Endothelial cell of umbilical vein (primary cell): ENCODE measurements at regions not wholly inside any gene's neighbourhood (a gene's known extent, or its start where the extent isn't known, plus 50 kb on each side); places are given as distances from the start of the nearest gene placed in this dataset.

Experiments used
- BruUV-seq: library from RNA; stranded (reverse); fragments of 400-500 nt; replicated peaks from 2 replicates; lab custom pipeline; 2021; lab: Mats Ljungman, UMichigan
- CTCF ChIA-PET: fragments of 300-600, 350-600 bp; sonication (Branson Sonifier 250); formaldehyde crosslinking; loops from one replicate; lab custom pipeline; 2021; ENCODE audit warnings: antibody characterized with exemption, inconsistent platforms; lab: Charles Lee
- POLR2A ChIA-PET: fragments of 300-600, 350-600 bp; sonication (Branson Sonifier 250); formaldehyde crosslinking; loops from one replicate; lab custom pipeline; 2021; ENCODE audit warnings: antibody characterized with exemption, inconsistent platforms; lab: Charles Lee
- DNase-seq: peaks from one replicate; pipeline ENCODE4 v3.0.0-alpha.2; 2011; ENCODE audit warnings: low read depth, low spot score
- FAIRE-seq: peaks from 2 replicates; lab custom pipeline; 2011; peaks lifted over from hg19 to GRCh38; lab: Jason Lieb, UNC
- H2AFZ ChIP-seq: 2 replicates; pipeline ENCODE4 v1.6.0; 2012; ENCODE audit warnings: low read depth, low read length, control low read depth, inconsistent platforms
- H3K27ac ChIP-seq: 2 replicates; pipeline ENCODE4 v1.5.1; 2011; ENCODE audit warnings: low read depth, mild to moderate bottlenecking, control low read depth, low read length, moderate library complexity; ENCODE audit not compliant: insufficient read depth
- H3K27me3 ChIP-seq, 2 experiments: 2 replicates each; pipeline versions ENCODE4 v1.6.0 to v1.6.1; 2011; ENCODE audit warnings: low read length in 2 of 2, mixed read lengths in 1 of 2; ENCODE audit not compliant: control insufficient read depth in 2 of 2, insufficient read depth in 2 of 2
- H3K36me3 ChIP-seq, 2 experiments: 2 replicates in 1 of 2; 3 replicates in 1 of 2; pipeline ENCODE4 v1.5.1; 2011; ENCODE audit warnings: low read length in 2 of 2, mild to moderate bottlenecking in 1 of 2, moderate library complexity in 1 of 2; ENCODE audit not compliant: control insufficient read depth in 2 of 2, insufficient read depth in 2 of 2; ENCODE audit errors: extremely low read depth in 1 of 2
- H3K4me1 ChIP-seq: 3 replicates; pipeline ENCODE4 v1.5.1; 2011; ENCODE audit warnings: mild to moderate bottlenecking, low read length; ENCODE audit not compliant: control insufficient read depth, insufficient read depth; ENCODE audit errors: extremely low read depth
- H3K4me2 ChIP-seq: 2 replicates; pipeline ENCODE4 v1.6.1; 2011; ENCODE audit warnings: low read length, control low read depth, mixed read lengths; ENCODE audit not compliant: insufficient read depth
- H3K4me3 ChIP-seq, 3 experiments: fragments of 200-600 bp in 1 of 3; sonication (generic), shearing (Covaris generic) in 1 of 3; replicated peaks in 1 of 3; 2 replicates each; pipeline ENCODE4 v1.5.1; 2011 to 2016; ENCODE audit warnings: control low read depth in 3 of 3, low read length in 3 of 3, mild to moderate bottlenecking in 2 of 3, inconsistent platforms in 1 of 3, low read depth in 1 of 3, moderate library complexity in 1 of 3; ENCODE audit not compliant: insufficient read depth in 1 of 3
- H3K79me2 ChIP-seq: 2 replicates; pipeline ENCODE4 v1.6.0; 2012; ENCODE audit warnings: low read length, inconsistent platforms; ENCODE audit not compliant: control insufficient read depth, insufficient read depth
- H3K9ac ChIP-seq: replicated peaks from 2 replicates; pipeline ENCODE3; 2011; ENCODE audit warnings: low read length, control low read depth; ENCODE audit not compliant: insufficient read depth; ENCODE audit errors: extremely low read depth
- H3K9me1 ChIP-seq: replicated peaks from 3 replicates; pipeline ENCODE4 v1.6.0; 2011; ENCODE audit warnings: mild to moderate bottlenecking, low read length; ENCODE audit not compliant: control insufficient read depth, insufficient read depth; ENCODE audit errors: extremely low read depth
- H3K9me3 ChIP-seq: replicated peaks from 2 replicates; pipeline ENCODE4 v1.5.1; 2012; ENCODE audit warnings: low read length, inconsistent platforms; ENCODE audit not compliant: control insufficient read depth, insufficient read depth
- H4K20me1 ChIP-seq: replicated peaks from 2 replicates; pipeline ENCODE3; 2011; ENCODE audit warnings: mild to moderate bottlenecking, low read length; ENCODE audit not compliant: control insufficient read depth, insufficient read depth; ENCODE audit errors: extremely low read depth
- CTCF ChIP-seq, 2 donors: IDR thresholded peaks; 1 replicate in 1 of 2; 2 replicates in 1 of 2; pipeline ENCODE4 v1.5.1; 2011; ENCODE audit warnings: low read length in 2 of 2, mild to moderate bottlenecking in 2 of 2, moderate library complexity in 2 of 2, control low read depth in 1 of 2, inconsistent platforms in 1 of 2, low read depth in 1 of 2; ENCODE audit not compliant: insufficient read depth in 1 of 2; ENCODE audit errors: extremely low read depth in 1 of 2
- EZH2 ChIP-seq: IDR thresholded peaks from 2 replicates; pipeline ENCODE4 v1.6.1; 2012; ENCODE audit warnings: borderline replicate concordance, low read depth, mild to moderate bottlenecking, moderate library complexity, low read length, inconsistent platforms; ENCODE audit not compliant: severe bottlenecking
- FOS ChIP-seq: IDR thresholded peaks from 2 replicates; pipeline ENCODE4 v1.6.1; 2011; ENCODE audit warnings: mild to moderate bottlenecking, low read length, moderate library complexity, borderline replicate concordance; ENCODE audit not compliant: insufficient read depth
- GATA2 ChIP-seq: IDR thresholded peaks from 2 replicates; pipeline ENCODE4 v1.7.0; 2011; ENCODE audit warnings: low read depth, mild to moderate bottlenecking, moderate library complexity, mixed read lengths, low read length; ENCODE audit not compliant: insufficient read length, insufficient read depth
- MYC ChIP-seq: IDR thresholded peaks from one replicate; pipeline ENCODE4 v1.6.1; 2011; ENCODE audit warnings: mild to moderate bottlenecking, low read depth, low read length
- POLR2A ChIP-seq: IDR thresholded peaks from 2 replicates; pipeline ENCODE4 v1.6.1; 2012; ENCODE audit warnings: low read depth, mild to moderate bottlenecking, control low read depth, low read length
- POLR2AphosphoS5 ChIP-seq: IDR thresholded peaks from 2 replicates; pipeline ENCODE4 v1.6.1; 2012; ENCODE audit warnings: low read depth, mild to moderate bottlenecking, control low read depth, low read length, moderate library complexity; ENCODE audit not compliant: insufficient read depth
- dilution Hi-C: fragments of 300-500 bp; cut with MboI; formaldehyde crosslinking; loops from one replicate; pipeline ENCODE4 v1.15.0; 2019; ENCODE audit warnings: low sequenced_read_pairs; ENCODE audit not compliant: extremely low pct_ligation_motif_present
- intact Hi-C: fragments of 100-400 bp; cut with micrococcal nuclease; formaldehyde crosslinking; loops from one replicate; pipeline ENCODE4 v1.10.0; 2022
- TF ChIP-seq, protein P1 (sequence below): IDR thresholded peaks from 2 replicates; pipeline ENCODE4 v1.6.1; 2011; ENCODE audit not compliant: insufficient read depth, insufficient read length

GRCh38 chr4:30856795-30857564 lies 136.8 kb downstream of the PCDH7 start:
- Histone ChIP-seq H3K9me1 (no peaks in the 10 kb centered on the region), H3K36me3 (no peaks in the 10 kb centered on the region), H2AFZ (no peak overlapping the region), H3K4me1 (no peaks in the 10 kb centered on the region), H4K20me1 (no peaks in the 10 kb centered on the region), H3K4me3 (no peak overlapping the region), H3K4me2 (no peak overlapping the region), H3K9ac (no peak overlapping the region), H3K79me2 (no peaks in the 10 kb centered on the region), H3K27ac (no peak overlapping the region), H3K27me3 (no peaks in the 10 kb centered on the region), H3K9me3 (no peaks in the 10 kb centered on the region)
- intact Hi-C loops = no loop called here
- FAIRE-seq (no peak), DNase-seq (no peak)
- CTCF ChIA-PET = interaction anchor here (1.1 kb wide), 1 partner anchor 10 kb away, joined by 5 read pairs; no protein-coding TSS in a partner anchor
- TF ChIP-seq, protein P1, sequence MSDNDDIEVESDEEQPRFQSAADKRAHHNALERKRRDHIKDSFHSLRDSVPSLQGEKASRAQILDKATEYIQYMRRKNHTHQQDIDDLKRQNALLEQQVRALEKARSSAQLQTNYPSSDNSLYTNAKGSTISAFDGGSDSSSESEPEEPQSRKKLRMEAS = no peak
- TF ChIP-seq CTCF (IDR thresholded peaks at IDR 0.05; ENCODE audit: extremely low read depth in 1 of 2, insufficient read depth in 1 of 2, low read depth in 1 of 2, low read length in 2 of 2) (no peak), EZH2 (no peak), POLR2A (no peak), MYC (no peak), POLR2AphosphoS5 (no peak), FOS (no peak), GATA2 (no peak)
- POLR2A ChIA-PET = no interaction called here
- dilution Hi-C loops = no loop called here
- BruUV-seq = no TSS peak
